Astrocyte (in vitro differentiated cells and primary cell): ENCODE measurements at regions not wholly inside any gene's neighbourhood (a gene's known extent, or its start where the extent isn't known, plus 50 kb on each side); places are given as distances from the start of the nearest gene placed in this dataset.

Experiments
- DNase-seq: peaks from one replicate; pipeline ENCODE4 v3.0.0-alpha.2; 2010; ENCODE audit warnings: low read depth
- FAIRE-seq: peaks from 2 replicates; lab custom pipeline; 2011; peaks lifted over from hg19 to GRCh38; lab: Jason Lieb, UNC
- H2AFZ ChIP-seq: 2 replicates; pipeline ENCODE4 v1.6.0; 2012; ENCODE audit warnings: low read depth, low read length, inconsistent platforms
- H3K27ac ChIP-seq: 2 replicates; pipeline ENCODE4 v1.5.1; 2011; ENCODE audit warnings: low read depth, low read length, inconsistent platforms
- H3K27me3 ChIP-seq: 2 replicates; pipeline ENCODE4 v1.6.0; 2011; ENCODE audit warnings: low read length, inconsistent platforms; ENCODE audit not compliant: insufficient read depth
- H3K36me3 ChIP-seq: 2 replicates; pipeline ENCODE4 v1.5.1; 2011; ENCODE audit warnings: low read length, inconsistent platforms; ENCODE audit not compliant: insufficient read depth
- H3K4me1 ChIP-seq: 2 replicates; pipeline ENCODE4 v1.5.1; 2011; ENCODE audit warnings: low read length, inconsistent platforms; ENCODE audit not compliant: insufficient read depth
- H3K4me2 ChIP-seq: 2 replicates; pipeline ENCODE4 v1.6.0; 2012; ENCODE audit warnings: low read length, inconsistent platforms
- H3K4me3 ChIP-seq: 2 replicates; pipeline ENCODE4 v1.5.1; 2011; ENCODE audit warnings: low read depth, mild to moderate bottlenecking, low read length, inconsistent platforms; ENCODE audit not compliant: insufficient read depth
- H3K79me2 ChIP-seq: 2 replicates; pipeline ENCODE4 v1.6.0; 2012; ENCODE audit warnings: mild to moderate bottlenecking, low read length, inconsistent platforms; ENCODE audit not compliant: insufficient read depth
- H3K9ac ChIP-seq: 2 replicates; pipeline ENCODE4 v1.6.0; 2012; ENCODE audit warnings: mild to moderate bottlenecking, low read length, inconsistent platforms
- H3K9me3 ChIP-seq: 2 replicates; pipeline ENCODE4 v1.5.1; 2012; ENCODE audit warnings: low read depth, mild to moderate bottlenecking, low read length, inconsistent platforms; ENCODE audit not compliant: insufficient read depth
- H4K20me1 ChIP-seq: 2 replicates; pipeline ENCODE4 v1.6.0; 2012; ENCODE audit warnings: low read length, inconsistent platforms; ENCODE audit not compliant: insufficient read depth
- H3K27ac Mint-ChIP-seq: one replicate; pipeline ENCODE4 v1.8.0; 2021; ENCODE audit warnings: mild to moderate bottlenecking, mixed read lengths; ENCODE audit not compliant: unreplicated experiment
- H3K27me3 Mint-ChIP-seq: one replicate; pipeline ENCODE4 v1.8.0; 2021; ENCODE audit warnings: low read depth, mixed read lengths; ENCODE audit not compliant: unreplicated experiment
- H3K36me3 Mint-ChIP-seq: one replicate; pipeline ENCODE4 v1.8.0; 2021; ENCODE audit warnings: low read depth, mixed read lengths; ENCODE audit not compliant: unreplicated experiment
- H3K4me1 Mint-ChIP-seq: one replicate; pipeline ENCODE4 v1.8.0; 2021; ENCODE audit warnings: low read depth, mixed read lengths; ENCODE audit not compliant: unreplicated experiment
- H3K4me3 Mint-ChIP-seq: one replicate; pipeline ENCODE4 v1.8.0; 2021; ENCODE audit warnings: mild to moderate bottlenecking, moderate library complexity, mixed read lengths; ENCODE audit not compliant: unreplicated experiment
- H3K9me3 Mint-ChIP-seq: one replicate; pipeline ENCODE4 v1.8.0; 2021; ENCODE audit warnings: mild to moderate bottlenecking, mixed read lengths; ENCODE audit not compliant: unreplicated experiment
- EZH2 ChIP-seq: IDR thresholded peaks from 2 replicates; pipeline ENCODE4 v1.6.1; 2012; ENCODE audit warnings: mild to moderate bottlenecking, low read length, inconsistent platforms; ENCODE audit not compliant: insufficient read depth
- TF ChIP-seq, protein P1 (sequence below): IDR thresholded peaks from 2 replicates; pipeline ENCODE4 v1.5.1; 2011; ENCODE audit warnings: low read depth, mild to moderate bottlenecking, inconsistent platforms, low read length, moderate library complexity; ENCODE audit not compliant: insufficient read depth

DNA sequence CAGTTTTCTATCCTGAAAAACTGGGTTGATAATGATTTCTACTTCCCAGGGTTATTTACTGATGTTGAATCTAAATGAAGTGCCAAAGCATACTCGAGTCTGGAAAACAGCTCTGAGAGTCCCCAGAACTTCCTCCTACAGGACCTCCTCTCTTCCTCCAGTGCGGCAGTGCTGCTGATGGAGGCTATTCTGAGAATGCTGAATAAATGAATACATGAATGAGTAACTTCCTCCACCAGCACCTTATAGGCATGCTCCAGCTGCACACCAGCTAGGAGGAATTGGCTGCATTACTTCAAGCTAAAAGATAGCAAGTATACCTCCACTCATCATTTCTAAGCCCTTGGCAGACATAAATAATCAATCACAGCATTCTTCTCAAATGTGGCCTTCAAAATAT is 448.8 kb upstream of the CCDC196 start:
- no peaks in the 10 kb centered on the region for H3K9me3 ChIP-seq
- H3K9me3 Mint-ChIP-seq, result peaks cover 9% of the 10 kb centered on the region
- H3K9ac ChIP-seq, result no peak overlapping the region
- FAIRE-seq (no peak), DNase-seq (no peak)
- peaks cover 13% of the 10 kb centered on the region for H3K4me1 Mint-ChIP-seq
- no peaks in the 10 kb centered on the region for H4K20me1 ChIP-seq
- H3K4me3 Mint-ChIP-seq, result no peak overlapping the region
- no peak overlapping the region for H2AFZ ChIP-seq
- H3K27me3 ChIP-seq, result no peaks in the 10 kb centered on the region
- H3K4me2 ChIP-seq, result no peak overlapping the region
- H3K36me3 Mint-ChIP-seq, result no peaks in the 10 kb centered on the region
- TF ChIP-seq EZH2, result no peak
- TF ChIP-seq, protein P1, sequence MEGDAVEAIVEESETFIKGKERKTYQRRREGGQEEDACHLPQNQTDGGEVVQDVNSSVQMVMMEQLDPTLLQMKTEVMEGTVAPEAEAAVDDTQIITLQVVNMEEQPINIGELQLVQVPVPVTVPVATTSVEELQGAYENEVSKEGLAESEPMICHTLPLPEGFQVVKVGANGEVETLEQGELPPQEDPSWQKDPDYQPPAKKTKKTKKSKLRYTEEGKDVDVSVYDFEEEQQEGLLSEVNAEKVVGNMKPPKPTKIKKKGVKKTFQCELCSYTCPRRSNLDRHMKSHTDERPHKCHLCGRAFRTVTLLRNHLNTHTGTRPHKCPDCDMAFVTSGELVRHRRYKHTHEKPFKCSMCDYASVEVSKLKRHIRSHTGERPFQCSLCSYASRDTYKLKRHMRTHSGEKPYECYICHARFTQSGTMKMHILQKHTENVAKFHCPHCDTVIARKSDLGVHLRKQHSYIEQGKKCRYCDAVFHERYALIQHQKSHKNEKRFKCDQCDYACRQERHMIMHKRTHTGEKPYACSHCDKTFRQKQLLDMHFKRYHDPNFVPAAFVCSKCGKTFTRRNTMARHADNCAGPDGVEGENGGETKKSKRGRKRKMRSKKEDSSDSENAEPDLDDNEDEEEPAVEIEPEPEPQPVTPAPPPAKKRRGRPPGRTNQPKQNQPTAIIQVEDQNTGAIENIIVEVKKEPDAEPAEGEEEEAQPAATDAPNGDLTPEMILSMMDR, result no peak
- no peak overlapping the region for H3K4me3 ChIP-seq
- no peak overlapping the region for H3K27ac Mint-ChIP-seq
- H3K27me3 Mint-ChIP-seq, result no peaks in the 10 kb centered on the region
- H3K27ac ChIP-seq, result no peak overlapping the region
- no peaks in the 10 kb centered on the region for H3K36me3 ChIP-seq
- H3K4me1 ChIP-seq, result no peaks in the 10 kb centered on the region
- H3K79me2 ChIP-seq, result no peaks in the 10 kb centered on the region

DNA sequence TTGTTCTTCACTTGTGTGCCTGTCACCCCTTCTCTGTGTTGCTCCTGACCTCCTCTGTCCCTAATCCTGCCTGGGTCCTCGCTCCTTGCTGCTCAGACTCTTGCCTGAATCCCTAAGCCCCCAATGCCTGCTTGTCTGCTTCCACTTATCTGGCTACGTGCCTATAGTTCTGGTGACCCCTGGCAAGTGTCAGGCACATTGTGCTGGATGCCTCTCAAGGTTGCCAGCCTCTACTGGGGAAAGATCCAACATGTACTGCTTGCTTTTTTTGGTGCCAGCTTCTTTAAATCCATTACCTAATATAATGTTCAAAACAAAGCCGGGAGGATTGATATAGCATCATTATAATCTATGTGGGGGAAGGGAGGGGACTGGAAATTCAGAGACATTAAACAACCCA is 448.0 kb upstream of the CCDC196 start:
- H2AFZ ChIP-seq, result no peak overlapping the region
- H3K36me3 Mint-ChIP-seq, result no peaks in the 10 kb centered on the region
- H3K4me3 Mint-ChIP-seq, result no peak overlapping the region

DNA sequence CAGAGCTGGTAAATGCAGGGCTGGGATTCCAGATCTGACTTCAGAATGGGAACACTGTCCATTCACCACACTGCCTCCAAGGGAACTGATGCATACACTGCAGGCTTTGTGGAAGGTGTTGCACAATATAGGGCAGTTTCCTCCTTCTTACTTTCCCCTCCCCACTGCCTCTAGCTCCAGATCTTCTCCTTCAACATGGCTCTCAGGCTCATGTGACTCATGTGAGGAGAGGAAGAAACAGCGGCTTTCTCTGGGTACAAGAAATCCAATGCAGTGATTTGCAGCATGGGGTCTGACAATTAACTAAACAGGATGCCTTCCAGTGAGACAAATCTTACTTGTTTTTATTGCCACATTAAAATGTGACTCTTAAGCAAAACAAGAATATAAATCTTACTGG is 447.6 kb upstream of the CCDC196 start:
- Histone ChIP-seq H3K9ac (no peak overlapping the region), H2AFZ (no peak overlapping the region), H3K27me3 (no peaks in the 10 kb centered on the region), H3K4me2 (no peak overlapping the region), H4K20me1 (no peaks in the 10 kb centered on the region), H3K36me3 (no peaks in the 10 kb centered on the region), H3K4me3 (no peak overlapping the region), H3K9me3 (no peaks in the 10 kb centered on the region), H3K27ac (no peak overlapping the region), H3K4me1 (no peaks in the 10 kb centered on the region), H3K79me2 (no peaks in the 10 kb centered on the region)
- TF ChIP-seq, protein P1, result no peak
- no peak for TF ChIP-seq EZH2
- Mint-ChIP-seq H3K9me3 (peaks cover 2% of the 10 kb centered on the region), H3K27me3 (no peaks in the 10 kb centered on the region), H3K36me3 (no peaks in the 10 kb centered on the region), H3K4me1 (peaks cover 9% of the 10 kb centered on the region), H3K4me3 (no peak overlapping the region), H3K27ac (no peak overlapping the region)
- peak; percentile 72 for FAIRE-seq
- no peak for DNase-seq

More for the DNA sequence above, 448.0 kb upstream of the CCDC196 start:
- no peak for FAIRE-seq
- no peak overlapping the region for H3K27ac ChIP-seq
- H3K4me1 ChIP-seq, result no peaks in the 10 kb centered on the region
- H3K9me3 Mint-ChIP-seq, result peaks cover 4% of the 10 kb centered on the region
- TF ChIP-seq, protein P1, result no peak
- TF ChIP-seq EZH2, result no peak
- no peaks in the 10 kb centered on the region for H3K27me3 Mint-ChIP-seq
- no peak overlapping the region for H3K27ac Mint-ChIP-seq
- H4K20me1 ChIP-seq, result no peaks in the 10 kb centered on the region
- H3K36me3 ChIP-seq, result no peaks in the 10 kb centered on the region
- H3K9ac ChIP-seq, result no peak overlapping the region
- no peak overlapping the region for H3K4me2 ChIP-seq
- H3K27me3 ChIP-seq, result no peaks in the 10 kb centered on the region
- DNase-seq, result no peak
- no peaks in the 10 kb centered on the region for H3K9me3 ChIP-seq
- no peaks in the 10 kb centered on the region for H3K79me2 ChIP-seq
- no peak overlapping the region for H3K4me3 ChIP-seq
- H3K4me1 Mint-ChIP-seq, result peaks cover 11% of the 10 kb centered on the region
